Vagina (tissue), 2 donors: ENCODE measurements at regions not wholly inside any gene's neighbourhood (a gene's known extent, or its start where the extent isn't known, plus 50 kb on each side); places are given as distances from the start of the nearest gene placed in this dataset.

Source experiments
- CTCF ChIP-seq, 3 experiments: fragments of 450-650 bp in 2 of 3; fragments of 200-600 bp in 1 of 3; sonication (generic) in 1 of 3; IDR thresholded peaks; one replicate each; pipeline ENCODE4 v1.5.1; 2017 to 2019; ENCODE audit warnings: antibody characterized with exemption in 3 of 3, mild to moderate bottlenecking in 2 of 3, moderate library complexity in 2 of 3
- POLR2A ChIP-seq, 2 donors: fragments of 450-650 bp; IDR thresholded peaks; one replicate each; pipeline ENCODE4 v1.6.1; 2017; ENCODE audit warnings: antibody characterized with exemption in 2 of 2, mild to moderate bottlenecking in 2 of 2, moderate library complexity in 2 of 2
- POLR2AphosphoS5 ChIP-seq, 2 donors: sonication (generic); formaldehyde crosslinking; IDR thresholded peaks; one replicate each; pipeline ENCODE4 v1.9.0; 2017; ENCODE audit warnings: antibody characterized with exemption in 2 of 2, mild to moderate bottlenecking in 2 of 2, low read depth in 1 of 2; ENCODE audit not compliant: insufficient read depth in 1 of 2

- TF ChIP-seq CTCF (IDR thresholded peaks at IDR 0.05) (no peak), POLR2A (IDR thresholded peaks at IDR 0.05) (no peak), POLR2AphosphoS5 (IDR thresholded peaks at IDR 0.05; ENCODE audit: insufficient read depth in 1 of 2, low read depth in 1 of 2) (no peak)
Observed at GRCh38 chr10:121332353-121332752, 265.9 kb downstream of the FGFR2 start.
